Dendritic cell treated with granulocyte-macrophage colony-stimulating factor and Interleukin-4, amounts not matched to agents 40 ng/mL and 50 ng/mL, for 4 days (primary cell): ENCODE measurements at regions not wholly inside any gene's neighbourhood (a gene's known extent, or its start where the extent isn't known, plus 50 kb on each side); places are given as distances from the start of the nearest gene placed in this dataset.
"Not testable (repeated sequence)": the region's sequence is repeated elsewhere in the genome, so short reads cannot be mapped to it uniquely, and the experiment has no call there.

Source experiments
- H3K27ac Mint-ChIP-seq: one replicate; pipeline ENCODE4 v1.8.0; 2022; ENCODE audit warnings: mild to moderate bottlenecking, mixed read lengths
- H3K27me3 Mint-ChIP-seq: one replicate; pipeline ENCODE4 v1.8.0; 2022; ENCODE audit warnings: mild to moderate bottlenecking, mixed read lengths
- H3K36me3 Mint-ChIP-seq: one replicate; pipeline ENCODE4 v1.8.0; 2022; ENCODE audit warnings: low read depth, mixed read lengths
- H3K4me1 Mint-ChIP-seq: one replicate; pipeline ENCODE4 v1.8.0; 2022; ENCODE audit warnings: low read depth, mixed read lengths
- H3K4me3 Mint-ChIP-seq: one replicate; pipeline ENCODE4 v1.8.0; 2022; ENCODE audit warnings: mild to moderate bottlenecking, moderate library complexity, mixed read lengths
- H3K9me3 Mint-ChIP-seq: one replicate; pipeline ENCODE4 v1.8.0; 2022; ENCODE audit warnings: mixed read lengths
- intact Hi-C: fragments of 100-400 bp; cut with micrococcal nuclease; formaldehyde crosslinking; loops from one replicate; pipeline ENCODE4 v1.15.0; 2022

- no peak overlapping the region for H3K4me3 Mint-ChIP-seq
- H3K27me3 Mint-ChIP-seq = peaks cover 2% of the 10 kb centered on the region
- H3K27ac Mint-ChIP-seq = no peak overlapping the region
- H3K36me3 Mint-ChIP-seq = no peaks in the 10 kb centered on the region
- H3K4me1 Mint-ChIP-seq = no peaks in the 10 kb centered on the region
- intact Hi-C loops = no loop called here
- H3K9me3 Mint-ChIP-seq = no peaks in the 10 kb centered on the region
Observed at GRCh38 chr2:209305746-209306196, 118.1 kb upstream of the MAP2 start.

- intact Hi-C loops = no loop called here
- Mint-ChIP-seq H3K9me3 (no peaks in the 10 kb centered on the region), H3K36me3 (no peaks in the 10 kb centered on the region), H3K27ac (no peak overlapping the region), H3K4me1 (no peaks in the 10 kb centered on the region), H3K4me3 (no peak overlapping the region), H3K27me3 (peaks cover 2% of the 10 kb centered on the region)
Observed at GRCh38 chr2:209307161-209308001, 116.5 kb upstream of the MAP2 start.

- Mint-ChIP-seq H3K4me3 (no peak overlapping the region), H3K27ac (no peak overlapping the region), H3K36me3 (no peaks in the 10 kb centered on the region), H3K4me1 (no peaks in the 10 kb centered on the region), H3K27me3 (peaks cover 2% of the 10 kb centered on the region), H3K9me3 (no peaks in the 10 kb centered on the region)
- intact Hi-C loops = no loop called here
Observed at GRCh38 chr2:209308415-209308814, 115.4 kb upstream of the MAP2 start.

- no peaks in the 10 kb centered on the region for H3K36me3 Mint-ChIP-seq
- intact Hi-C loops = no loop called here
Observed at GRCh38 chr2:209311948-209312347, 111.9 kb upstream of the MAP2 start.

GRCh38 chr2:209312450-209312849, 111.4 kb upstream of the MAP2 start:
- H3K27me3 Mint-ChIP-seq, intact Hi-C loops, H3K4me3 Mint-ChIP-seq, H3K27ac Mint-ChIP-seq, H3K36me3 Mint-ChIP-seq, H3K9me3 Mint-ChIP-seq, H3K4me1 Mint-ChIP-seq: not testable (repeated sequence)

More at GRCh38 chr2:209311948-209312347, 111.9 kb upstream of the MAP2 start:
- H3K4me3 Mint-ChIP-seq = no peak overlapping the region
- no peaks in the 10 kb centered on the region for H3K4me1 Mint-ChIP-seq
- H3K9me3 Mint-ChIP-seq = no peaks in the 10 kb centered on the region
- H3K27me3 Mint-ChIP-seq = no peaks in the 10 kb centered on the region
- no peak overlapping the region for H3K27ac Mint-ChIP-seq

GRCh38 chr2:209314653-209315052, 109.2 kb upstream of the MAP2 start:
- H3K4me1 Mint-ChIP-seq = no peaks in the 10 kb centered on the region
- H3K36me3 Mint-ChIP-seq = no peaks in the 10 kb centered on the region
- no peak overlapping the region for H3K4me3 Mint-ChIP-seq
- no peaks in the 10 kb centered on the region for H3K9me3 Mint-ChIP-seq
- intact Hi-C loops = no loop called here
- no peak overlapping the region for H3K27ac Mint-ChIP-seq
- H3K27me3 Mint-ChIP-seq = no peaks in the 10 kb centered on the region

GRCh38 chr2:209316141-209316540, 107.7 kb upstream of the MAP2 start:
- Mint-ChIP-seq H3K36me3 (no peaks in the 10 kb centered on the region), H3K27ac (no peak overlapping the region), H3K4me3 (no peak overlapping the region), H3K27me3 (no peaks in the 10 kb centered on the region), H3K4me1 (no peaks in the 10 kb centered on the region), H3K9me3 (no peaks in the 10 kb centered on the region)
- intact Hi-C loops = no loop called here

GRCh38 chr2:209321076-209321475, 102.8 kb upstream of the MAP2 start:
- H3K4me3 Mint-ChIP-seq = no peak overlapping the region
- H3K27ac Mint-ChIP-seq = no peak overlapping the region
- no peaks in the 10 kb centered on the region for H3K4me1 Mint-ChIP-seq
- peaks cover 4% of the 10 kb centered on the region for H3K27me3 Mint-ChIP-seq
- no peaks in the 10 kb centered on the region for H3K9me3 Mint-ChIP-seq
- no peaks in the 10 kb centered on the region for H3K36me3 Mint-ChIP-seq
- intact Hi-C loops = loop anchor here (10.0 kb wide), 1 partner anchor 856 kb away; no protein-coding TSS in a partner anchor

- Mint-ChIP-seq H3K27ac (no peak overlapping the region), H3K4me3 (no peak overlapping the region), H3K9me3 (no peaks in the 10 kb centered on the region), H3K4me1 (no peaks in the 10 kb centered on the region), H3K36me3 (no peaks in the 10 kb centered on the region), H3K27me3 (peaks cover 4% of the 10 kb centered on the region)
- intact Hi-C loops = loop anchor here (10.0 kb wide), 1 partner anchor 857 kb away; no protein-coding TSS in a partner anchor
Observed at GRCh38 chr2:209321581-209321980, 102.3 kb upstream of the MAP2 start.

- intact Hi-C loops = loop anchor here (10.0 kb wide), 1 partner anchor 857 kb away; no protein-coding TSS in a partner anchor
- Mint-ChIP-seq H3K4me1 (no peaks in the 10 kb centered on the region), H3K36me3 (no peaks in the 10 kb centered on the region), H3K9me3 (no peaks in the 10 kb centered on the region), H3K27ac (no peak overlapping the region), H3K4me3 (no peak overlapping the region), H3K27me3 (peaks cover 4% of the 10 kb centered on the region)
Observed at GRCh38 chr2:209322041-209322440, 101.8 kb upstream of the MAP2 start.

- H3K4me1 Mint-ChIP-seq = no peaks in the 10 kb centered on the region
- no peaks in the 10 kb centered on the region for H3K9me3 Mint-ChIP-seq
- peaks cover 4% of the 10 kb centered on the region for H3K27me3 Mint-ChIP-seq
- H3K36me3 Mint-ChIP-seq = no peaks in the 10 kb centered on the region
- H3K27ac Mint-ChIP-seq = no peak overlapping the region
- intact Hi-C loops = loop anchor here (10.0 kb wide), 1 partner anchor 858 kb away; no protein-coding TSS in a partner anchor
- no peak overlapping the region for H3K4me3 Mint-ChIP-seq
Observed at GRCh38 chr2:209322905-209323512, 100.8 kb upstream of the MAP2 start.

- no peak overlapping the region for H3K27ac Mint-ChIP-seq
- no peaks in the 10 kb centered on the region for H3K9me3 Mint-ChIP-seq
- no peaks in the 10 kb centered on the region for H3K36me3 Mint-ChIP-seq
- no peak overlapping the region for H3K4me3 Mint-ChIP-seq
- peaks cover 4% of the 10 kb centered on the region for H3K27me3 Mint-ChIP-seq
- intact Hi-C loops = loop anchor here (10.0 kb wide), 1 partner anchor 859 kb away; no protein-coding TSS in a partner anchor
- H3K4me1 Mint-ChIP-seq = no peaks in the 10 kb centered on the region
Observed at GRCh38 chr2:209323738-209324137, 100.1 kb upstream of the MAP2 start.

GRCh38 chr2:209324281-209324680, 99.6 kb upstream of the MAP2 start:
- intact Hi-C loops = loop anchor here (10.0 kb wide), 1 partner anchor 859 kb away; no protein-coding TSS in a partner anchor
- H3K9me3 Mint-ChIP-seq = no peaks in the 10 kb centered on the region
- H3K4me1 Mint-ChIP-seq = no peaks in the 10 kb centered on the region
- H3K27me3 Mint-ChIP-seq = peaks cover 4% of the 10 kb centered on the region
- no peaks in the 10 kb centered on the region for H3K36me3 Mint-ChIP-seq
- no peak overlapping the region for H3K27ac Mint-ChIP-seq
- H3K4me3 Mint-ChIP-seq = no peak overlapping the region

- Mint-ChIP-seq H3K9me3 (no peaks in the 10 kb centered on the region), H3K36me3 (no peaks in the 10 kb centered on the region), H3K27ac (no peak overlapping the region), H3K27me3 (no peaks in the 10 kb centered on the region), H3K4me3 (no peak overlapping the region), H3K4me1 (no peaks in the 10 kb centered on the region)
- intact Hi-C loops = loop anchor here (10.0 kb wide), 1 partner anchor 863 kb away; no protein-coding TSS in a partner anchor
Observed at GRCh38 chr2:209331291-209331844, 92.5 kb upstream of the MAP2 start.
